AG04449 (cell line): ENCODE measurements at regions not wholly inside any gene's neighbourhood (a gene's known extent, or its start where the extent isn't known, plus 50 kb on each side); places are given as distances from the start of the nearest gene placed in this dataset.

ENCODE experiments used
- CTCF ChIA-PET: fragments of 350-600 bp; formaldehyde crosslinking; extraction: SDS; loops from one replicate; lab custom pipeline; 2021; ENCODE audit warnings: antibody characterized with exemption; lab: Yijun Ruan, JAX
- POLR2A ChIA-PET: fragments of 400-600, 350-600 bp; formaldehyde crosslinking; extraction: SDS; loops from one replicate; lab custom pipeline; 2020; ENCODE audit warnings: antibody characterized with exemption, inconsistent platforms; lab: Yijun Ruan, JAX
- DNase-seq: peaks from one replicate; pipeline ENCODE4 v3.0.0-alpha.2; 2010; ENCODE audit warnings: low read depth, low spot score
- H3K4me3 ChIP-seq: 2 replicates; pipeline ENCODE4 v1.5.1; 2011; ENCODE audit warnings: low read depth, mild to moderate bottlenecking, control low read depth, low read length
- CTCF ChIP-seq: IDR thresholded peaks from one replicate; pipeline ENCODE4 v1.5.1; 2011; ENCODE audit warnings: mild to moderate bottlenecking, moderate library complexity, low read length, control low read depth, inconsistent platforms; ENCODE audit not compliant: insufficient read depth; ENCODE audit errors: missing control alignments

- no peak overlapping the region for H3K4me3 ChIP-seq
- POLR2A ChIA-PET = no interaction called here
- CTCF ChIA-PET = no interaction called here
- peak; percentile 31 for DNase-seq
- TF ChIP-seq CTCF = no peak
Observed at GRCh38 chr5:124474528-124475215, 271.8 kb downstream of the ZNF608 start.

- DNase-seq = no peak
- H3K4me3 ChIP-seq = no peak overlapping the region
- POLR2A ChIA-PET = no interaction called here
- CTCF ChIA-PET = no interaction called here
- TF ChIP-seq CTCF = no peak
Observed at GRCh38 chr5:124468671-124469411, 277.6 kb downstream of the ZNF608 start.

GRCh38 chr5:124467745-124468144 is 278.7 kb downstream of the ZNF608 start:
- TF ChIP-seq CTCF = no peak
- DNase-seq = no peak
- ChIA-PET CTCF (no interaction called here), POLR2A (no interaction called here)
- no peak overlapping the region for H3K4me3 ChIP-seq

GRCh38 chr5:124466011-124466410 is 280.4 kb downstream of the ZNF608 start:
- CTCF ChIA-PET = no interaction called here
- TF ChIP-seq CTCF = no peak
- H3K4me3 ChIP-seq = no peak overlapping the region
- POLR2A ChIA-PET = no interaction called here
- DNase-seq = no peak

- POLR2A ChIA-PET = no interaction called here
- no peak for TF ChIP-seq CTCF
- no peak for DNase-seq
- CTCF ChIA-PET = no interaction called here
- no peak overlapping the region for H3K4me3 ChIP-seq
Observed at GRCh38 chr5:124463851-124464250, 282.6 kb downstream of the ZNF608 start.

- DNase-seq = no peak
- CTCF ChIA-PET = no interaction called here
- TF ChIP-seq CTCF = no peak
- H3K4me3 ChIP-seq = no peak overlapping the region
- POLR2A ChIA-PET = no interaction called here
Observed at GRCh38 chr5:124462751-124463150, 283.7 kb downstream of the ZNF608 start.
